Stimulated activated CD8-positive, alpha-beta memory T cell treated with anti-CD3 and anti-CD28 coated beads, Interleukin-12 subunit alpha, Interleukin-12 subunit beta, amount 100 ng/mL, for 4 hours (primary cell): ENCODE measurements at regions not wholly inside any gene's neighbourhood (a gene's known extent, or its start where the extent isn't known, plus 50 kb on each side); places are given as distances from the start of the nearest gene placed in this dataset.

Experiments
- DNase-seq: peaks from one replicate; pipeline ENCODE4 v3.0.0-alpha.2; 2020; ENCODE audit warnings: low read depth

DNA sequence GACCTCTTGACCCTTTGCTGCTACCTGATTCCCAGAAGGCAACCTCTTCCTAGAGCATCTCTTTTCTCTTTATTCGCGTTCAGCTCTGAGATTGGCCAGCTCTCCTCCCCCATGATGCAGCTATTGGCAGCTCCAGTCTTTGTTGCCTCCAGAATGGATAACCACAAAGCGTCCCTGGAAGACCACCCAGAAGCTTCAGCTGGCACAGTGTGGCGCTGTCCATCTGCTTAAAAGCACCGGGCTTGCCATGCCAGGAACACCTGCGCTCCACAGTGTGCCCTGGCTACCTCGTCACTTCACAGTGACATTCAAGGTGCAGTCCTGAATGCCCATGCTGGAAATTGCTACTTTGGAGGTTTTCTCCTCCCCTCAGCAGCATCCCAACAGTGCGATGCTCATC is 353.9 kb downstream of the LMO4 start:
- DNase-seq: no peak

- DNase-seq: no peak
Measured at GRCh38 chr1:87683196-87683956, 354.7 kb downstream of the LMO4 start.

DNA sequence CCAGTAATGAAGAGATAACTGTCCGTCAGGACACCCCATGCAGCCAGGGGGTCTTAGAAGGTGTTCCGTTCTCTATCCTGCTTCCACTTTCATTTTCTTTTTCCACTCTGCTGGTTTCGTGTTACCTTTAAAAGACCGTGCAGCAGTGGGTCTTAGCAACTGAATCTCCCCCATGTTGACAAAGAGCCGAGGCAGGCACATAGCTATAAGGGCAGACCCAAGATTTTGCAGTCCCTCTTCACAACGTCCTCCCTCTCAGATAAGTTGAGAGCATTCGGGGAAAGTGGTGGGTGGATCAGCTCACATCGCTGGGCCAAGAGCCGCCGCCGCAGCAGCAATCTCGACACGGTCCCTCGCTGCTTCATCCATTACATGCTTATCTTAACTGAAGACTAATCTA is 355.5 kb downstream of the LMO4 start:
- DNase-seq: no peak

GRCh38 chr1:87684713-87685205 is 356.1 kb downstream of the LMO4 start:
- DNase-seq: no peak

DNA sequence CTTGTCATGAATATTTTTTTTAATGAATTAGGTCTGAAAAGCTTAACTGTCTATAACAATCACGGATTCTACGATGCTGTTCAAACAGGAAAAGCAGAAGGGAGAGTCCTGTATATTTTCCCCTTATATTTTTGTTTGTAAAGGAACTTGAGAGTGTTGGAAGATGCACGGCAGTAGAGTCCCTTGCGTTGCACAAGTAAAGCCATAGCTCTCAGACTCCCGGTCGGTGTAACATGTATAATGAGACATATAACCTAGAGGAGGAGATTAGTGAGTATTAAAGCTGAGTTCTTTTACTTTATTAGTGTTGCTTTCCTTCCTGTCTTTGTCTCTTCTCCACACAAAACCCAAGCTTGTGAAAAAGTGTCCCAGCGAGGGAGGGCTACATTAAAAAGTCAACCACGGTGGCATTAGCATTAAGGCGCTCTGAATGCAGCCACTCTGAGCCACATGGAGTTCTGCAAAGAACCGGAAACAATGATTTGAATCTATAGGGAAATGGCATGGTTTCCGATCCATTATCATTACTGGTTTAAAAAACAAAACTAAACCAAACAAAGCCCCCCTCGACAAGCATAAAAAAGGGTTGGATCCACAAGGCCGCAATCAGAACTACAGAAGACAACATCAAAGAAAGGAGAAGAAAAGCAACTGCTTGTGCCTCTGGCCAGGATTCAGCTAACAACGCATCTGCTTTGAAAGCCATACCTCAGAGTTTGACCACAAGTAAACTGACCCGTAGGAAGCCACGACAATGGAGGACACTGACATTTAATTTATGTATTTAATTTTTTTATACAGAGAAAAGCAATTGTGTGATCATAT is 356.8 kb downstream of the LMO4 start:
- DNase-seq: no peak

GRCh38 chr1:87686136-87686495 is 357.4 kb downstream of the LMO4 start:
- no peak for DNase-seq

DNA sequence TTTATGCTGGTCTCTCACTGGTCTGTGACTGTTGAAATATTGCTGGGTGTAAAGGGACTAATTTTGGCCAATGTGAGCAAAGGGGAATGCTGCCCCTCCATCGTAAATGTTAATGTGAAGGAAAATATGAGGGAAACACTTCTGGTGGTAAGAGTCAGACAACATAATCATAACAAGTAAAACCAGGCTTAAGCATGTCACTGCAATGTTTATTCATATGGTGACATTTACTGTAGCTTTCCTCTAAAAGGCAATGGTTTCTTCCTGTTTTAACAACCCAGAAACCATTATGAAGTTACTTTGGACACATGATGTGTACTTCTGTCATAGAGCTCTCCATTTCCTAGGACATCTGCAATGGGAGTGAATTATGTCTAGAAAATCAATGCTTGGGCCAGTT is 358.0 kb downstream of the LMO4 start:
- no peak for DNase-seq

DNA sequence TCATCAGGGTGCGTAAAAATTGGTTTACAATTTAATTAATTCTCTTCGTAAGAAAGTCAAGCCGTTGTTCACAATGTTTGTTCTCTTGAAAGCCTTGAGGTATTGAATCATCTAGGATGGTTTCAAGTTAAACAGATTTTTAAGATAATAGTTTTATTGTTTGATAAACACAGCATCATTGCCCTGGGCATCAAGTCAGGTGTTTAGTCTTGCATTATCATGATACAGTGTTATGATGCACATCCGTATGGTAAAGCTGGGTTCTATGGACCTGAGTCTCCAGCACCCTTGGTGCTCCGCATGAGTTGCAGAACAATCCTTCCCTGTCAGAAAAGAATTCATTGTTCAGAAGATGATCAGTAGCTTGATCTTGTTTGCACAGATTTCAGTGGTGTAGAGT is 359.5 kb downstream of the LMO4 start:
- no peak for DNase-seq

DNA sequence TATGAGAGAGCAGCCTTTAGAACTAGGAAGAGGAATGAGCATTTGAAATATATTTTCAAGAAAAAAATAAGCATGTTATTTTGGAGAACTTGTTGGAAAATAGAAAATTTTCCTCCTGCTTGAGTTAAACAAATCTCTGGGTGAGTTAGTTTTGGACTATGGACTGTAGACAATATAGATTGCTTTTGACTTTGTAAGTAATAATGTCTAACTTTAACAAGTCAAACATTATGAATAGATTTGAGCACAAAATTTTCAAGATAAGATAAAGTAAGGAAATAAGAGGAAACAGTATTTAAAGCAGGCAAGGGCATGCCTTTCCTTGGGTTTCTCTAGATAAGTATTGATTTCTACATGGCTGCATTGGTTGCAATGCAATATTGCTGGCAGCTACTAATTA is 360.8 kb downstream of the LMO4 start:
- DNase-seq: no peak

GRCh38 chr1:87696483-87696882 is 367.8 kb downstream of the LMO4 start:
- DNase-seq: no peak

GRCh38 chr1:87702455-87702854 is 373.8 kb downstream of the LMO4 start:
- DNase-seq: no peak

- DNase-seq: no peak
Measured at GRCh38 chr1:87705233-87705632, 376.6 kb downstream of the LMO4 start.

DNA sequence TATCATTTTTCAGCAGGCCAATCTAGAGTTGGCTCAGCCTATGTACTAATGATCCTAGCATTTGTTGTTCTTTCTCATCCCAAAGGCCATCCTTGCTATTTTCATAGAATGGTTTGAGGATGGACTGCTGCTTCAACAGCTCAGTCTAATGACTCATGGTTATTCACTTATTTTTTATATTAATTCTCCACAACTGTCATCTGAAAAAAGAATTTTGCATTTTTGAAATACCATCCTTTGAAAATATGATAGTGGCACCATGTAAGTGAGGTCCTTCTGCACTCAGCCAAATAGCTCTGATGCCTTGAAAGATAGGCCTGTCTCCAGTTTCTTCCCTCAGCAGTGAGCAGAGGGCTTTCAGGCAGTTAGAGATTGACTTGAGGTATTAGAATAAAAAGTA is 377.5 kb downstream of the LMO4 start:
- DNase-seq: no peak

DNA sequence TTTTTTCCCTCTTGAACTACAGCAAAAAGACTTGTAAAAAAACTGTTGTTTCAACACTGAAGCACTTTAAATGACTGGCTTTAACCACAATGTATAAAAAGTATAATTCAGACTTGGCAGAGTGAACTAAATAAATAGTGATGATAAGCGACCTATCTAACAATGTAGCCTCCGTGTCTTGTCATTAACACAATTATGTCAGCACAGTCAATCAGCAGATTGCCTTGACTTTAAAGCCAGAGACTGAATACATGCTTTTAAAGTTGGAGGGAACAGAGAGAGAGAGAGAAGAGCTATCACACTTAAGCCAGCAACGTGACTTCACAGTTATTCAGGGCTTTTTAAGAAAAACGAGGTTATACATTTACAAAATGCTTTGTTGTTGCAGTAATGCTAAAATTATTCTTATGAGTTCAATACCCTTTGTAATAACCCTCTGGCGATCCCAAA is 378.1 kb downstream of the LMO4 start:
- no peak for DNase-seq

GRCh38 chr1:87707411-87707810 is 378.7 kb downstream of the LMO4 start:
- DNase-seq: no peak

- no peak for DNase-seq
Measured at GRCh38 chr1:87712261-87713010, 383.8 kb downstream of the LMO4 start.

DNA sequence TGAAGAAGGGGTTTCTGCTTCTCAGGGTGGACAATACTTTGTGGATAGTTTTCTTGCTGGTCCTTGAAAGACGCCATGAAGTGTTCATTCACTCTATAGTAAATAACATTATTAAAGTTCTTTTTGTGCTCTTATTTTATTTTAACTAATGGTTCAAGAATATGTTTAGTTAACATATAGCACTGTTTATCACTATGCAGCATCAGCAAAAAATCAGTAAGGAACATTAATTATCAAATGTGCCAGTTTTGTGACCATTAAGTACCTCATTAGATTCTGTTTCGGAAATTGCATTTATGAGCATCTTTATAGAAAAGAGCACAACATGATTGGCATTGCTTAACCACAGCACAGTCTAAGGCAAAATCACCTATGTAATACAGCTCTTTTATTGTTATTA is 385.6 kb downstream of the LMO4 start:
- no peak for DNase-seq

DNA sequence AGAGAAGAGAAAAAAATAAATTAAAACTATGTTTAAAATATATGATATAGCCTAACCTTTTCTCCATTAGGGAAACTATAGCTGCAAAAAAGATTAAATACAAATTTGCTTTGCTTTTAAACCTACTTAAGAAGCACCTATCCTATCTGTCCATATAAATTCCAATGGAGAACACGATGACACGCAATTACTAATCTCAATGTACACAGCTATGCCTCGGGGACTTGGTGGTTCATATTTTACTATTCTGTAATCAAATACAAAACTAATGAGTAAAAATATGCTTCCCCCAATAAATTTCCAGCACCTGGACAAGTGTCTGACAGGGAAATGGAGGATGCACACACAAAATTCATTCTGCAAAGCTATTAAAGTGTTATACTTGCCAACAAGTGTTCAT is 386.4 kb downstream of the LMO4 start:
- no peak for DNase-seq

GRCh38 chr1:87715471-87715870 is 386.8 kb downstream of the LMO4 start:
- DNase-seq: no peak

DNA sequence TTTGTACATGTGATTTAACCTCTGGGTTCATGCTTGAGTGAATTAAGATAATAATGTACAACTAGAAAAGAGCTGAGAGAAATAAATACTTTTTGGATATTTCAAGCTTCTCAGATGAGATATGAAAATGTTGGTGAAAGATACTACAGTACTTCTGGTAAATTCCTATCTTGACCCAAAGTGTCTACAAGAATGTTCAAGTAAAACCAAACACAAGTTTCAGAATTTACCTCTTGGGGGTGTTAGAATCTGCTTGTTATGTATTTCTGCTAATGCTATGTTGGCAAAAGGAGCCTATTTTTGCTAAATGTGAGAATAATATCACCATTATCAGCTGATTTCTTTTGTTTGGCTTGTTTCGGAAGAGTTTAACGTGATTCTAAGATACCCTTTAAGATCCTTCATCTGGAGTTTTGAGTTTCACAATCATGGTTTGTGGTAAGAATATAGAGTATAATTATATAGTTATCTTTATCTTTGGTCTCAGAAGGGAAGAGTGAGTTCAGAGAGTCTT is 388.5 kb downstream of the LMO4 start:
- no peak for DNase-seq

GRCh38 chr1:87718241-87718950 is 389.7 kb downstream of the LMO4 start:
- DNase-seq: no peak

- no peak for DNase-seq
Measured at GRCh38 chr1:87719658-87720057, 391.0 kb downstream of the LMO4 start.
